ENCODE measurements at regions not wholly inside any gene's neighbourhood (a gene's known extent, or its start where the extent isn't known, plus 50 kb on each side); places are given as distances from the start of the nearest gene placed in this dataset.

DNA sequence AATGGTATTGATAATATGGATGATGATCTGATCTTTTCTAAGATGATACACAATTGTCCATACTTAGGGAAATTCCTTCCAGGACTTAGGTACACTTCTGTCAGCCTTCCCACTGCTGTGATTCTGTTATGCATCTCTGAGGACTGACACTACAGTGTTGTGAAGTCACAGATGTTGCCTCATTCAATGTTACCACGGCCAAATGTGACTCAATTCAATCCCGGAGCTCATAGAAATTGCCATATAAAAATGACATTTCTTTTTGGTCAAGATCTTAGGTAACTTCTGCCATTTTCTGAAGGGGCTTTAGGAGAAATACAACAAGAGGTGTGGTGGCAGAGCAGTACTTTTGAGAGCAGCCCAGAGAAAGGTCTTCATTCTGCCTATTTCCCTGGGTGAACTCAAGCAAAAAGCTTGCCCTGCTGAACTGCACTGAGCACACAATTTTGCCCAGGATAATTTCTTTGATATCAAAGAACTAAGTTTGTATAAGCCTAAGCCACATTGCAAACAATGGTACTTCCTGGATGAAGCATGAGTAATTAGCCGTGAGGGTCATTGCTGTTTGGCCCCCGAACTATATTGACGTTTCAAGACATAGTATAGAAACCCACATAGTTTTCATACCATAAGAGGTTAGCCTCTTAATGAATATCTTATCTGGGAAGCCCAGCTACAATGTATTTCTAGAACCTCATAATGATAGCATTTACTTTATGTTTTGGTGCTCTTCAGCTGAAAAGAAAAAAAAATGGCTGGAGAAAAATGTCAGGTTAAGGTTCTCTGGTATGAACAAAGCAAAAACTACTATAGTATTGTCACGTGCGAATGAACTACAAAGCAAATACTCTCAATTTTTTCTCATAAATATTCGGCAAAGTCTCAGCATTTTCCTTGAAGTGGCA lies 437.4 kb downstream of the MEIS1 start:
- FAIRE-seq = no peak
- TF ChIP-seq POLR2A (IDR thresholded peaks at IDR 0.05; ENCODE audit: low read depth, low read length) = no peak

DNA sequence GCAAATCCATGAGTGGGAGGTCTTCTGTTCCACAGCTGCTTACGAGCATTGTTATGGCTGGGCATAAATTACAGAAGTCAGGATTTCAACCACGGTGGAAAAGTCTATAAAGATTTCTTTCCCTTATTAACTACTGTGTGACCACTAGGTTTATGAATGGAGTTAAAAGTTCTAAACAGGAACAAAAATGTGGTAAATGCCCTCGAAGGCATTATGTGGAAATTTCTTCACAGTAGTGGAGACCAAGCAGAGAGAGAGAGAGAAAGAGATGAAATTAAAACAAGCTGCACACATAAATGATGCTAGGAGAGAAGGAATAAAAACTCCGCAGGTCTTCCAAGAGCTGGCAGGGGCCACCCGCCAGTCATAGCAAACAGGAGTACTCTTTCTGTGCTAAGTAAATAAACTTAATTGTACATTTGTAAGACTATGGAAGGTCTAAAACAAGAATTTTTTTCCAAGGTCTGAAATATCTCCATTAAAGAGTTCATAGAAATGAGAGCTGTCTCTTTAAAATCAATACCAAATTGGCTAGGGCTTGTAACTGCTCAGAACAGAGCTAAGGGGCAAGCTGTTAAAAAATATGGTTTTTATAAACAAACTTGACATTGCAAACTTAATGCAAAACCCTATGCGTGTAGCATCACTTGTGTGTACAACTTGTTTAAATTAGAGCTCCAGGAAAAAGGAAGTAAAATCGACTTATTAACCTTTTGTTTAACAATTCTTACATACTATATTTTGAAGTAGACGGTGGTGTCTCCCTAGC lies 438.2 kb downstream of the MEIS1 start:
- no peak for TF ChIP-seq POLR2A (IDR thresholded peaks at IDR 0.05; ENCODE audit: low read depth, low read length)
- no peak for DNase-seq (ENCODE audit: insufficient read length, low spot score)
- FAIRE-seq = no peak

More for the DNA sequence above, 437.4 kb downstream of the MEIS1 start:
- DNase-seq (ENCODE audit: insufficient read length, low spot score) = no peak

DNA sequence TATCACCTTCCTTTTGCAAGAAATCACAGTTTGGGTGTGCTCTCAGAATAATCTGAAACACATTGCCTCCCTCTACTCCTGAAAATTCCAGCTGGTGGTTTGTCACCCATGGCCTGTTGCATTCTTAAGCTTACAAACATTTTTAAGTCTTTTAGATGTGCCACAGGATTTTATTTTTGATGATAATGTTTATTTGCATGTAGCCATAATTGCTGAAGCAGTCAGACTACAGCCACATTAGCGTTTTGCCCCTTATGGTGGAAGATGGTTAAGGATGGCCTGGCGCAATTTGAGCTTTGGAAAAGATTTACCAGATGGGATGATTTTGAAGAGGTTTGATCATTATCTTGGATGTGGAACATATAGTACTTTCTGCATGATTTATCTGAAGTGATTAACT lies 439.5 kb downstream of the MEIS1 start:
- no peak for TF ChIP-seq POLR2A (IDR thresholded peaks at IDR 0.05; ENCODE audit: low read depth, low read length)
- FAIRE-seq (no peak), DNase-seq (ENCODE audit: insufficient read length, low spot score) (no peak)

DNA sequence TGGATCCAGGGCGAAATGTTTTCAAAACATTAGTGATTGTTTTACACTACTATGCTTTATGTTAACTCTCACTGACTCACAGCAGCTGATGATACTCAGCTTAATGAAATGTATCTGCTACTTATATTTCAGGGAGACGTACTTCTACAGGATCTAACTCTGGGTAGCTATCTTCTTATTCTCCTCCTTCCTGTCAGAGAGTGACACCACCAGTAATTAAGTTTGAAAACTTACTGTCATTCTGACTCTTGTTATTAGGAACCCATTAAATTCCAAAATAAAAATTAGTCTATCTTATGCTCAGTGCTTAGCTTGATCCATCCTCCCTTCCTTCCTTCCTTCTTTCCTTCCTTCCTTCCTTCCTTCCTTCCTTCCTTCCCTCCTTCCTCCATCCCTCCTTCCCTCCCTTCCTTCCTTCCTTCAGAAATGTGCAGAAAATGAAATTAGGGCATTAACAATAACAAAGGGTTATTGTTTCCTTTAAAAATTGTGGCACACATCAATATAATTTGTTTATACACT lies 441.1 kb downstream of the MEIS1 start:
- TF ChIP-seq POLR2A (IDR thresholded peaks at IDR 0.05; ENCODE audit: low read depth, low read length) = no peak
- no peak for DNase-seq (ENCODE audit: insufficient read length, low spot score)
- no peak for FAIRE-seq

DNA sequence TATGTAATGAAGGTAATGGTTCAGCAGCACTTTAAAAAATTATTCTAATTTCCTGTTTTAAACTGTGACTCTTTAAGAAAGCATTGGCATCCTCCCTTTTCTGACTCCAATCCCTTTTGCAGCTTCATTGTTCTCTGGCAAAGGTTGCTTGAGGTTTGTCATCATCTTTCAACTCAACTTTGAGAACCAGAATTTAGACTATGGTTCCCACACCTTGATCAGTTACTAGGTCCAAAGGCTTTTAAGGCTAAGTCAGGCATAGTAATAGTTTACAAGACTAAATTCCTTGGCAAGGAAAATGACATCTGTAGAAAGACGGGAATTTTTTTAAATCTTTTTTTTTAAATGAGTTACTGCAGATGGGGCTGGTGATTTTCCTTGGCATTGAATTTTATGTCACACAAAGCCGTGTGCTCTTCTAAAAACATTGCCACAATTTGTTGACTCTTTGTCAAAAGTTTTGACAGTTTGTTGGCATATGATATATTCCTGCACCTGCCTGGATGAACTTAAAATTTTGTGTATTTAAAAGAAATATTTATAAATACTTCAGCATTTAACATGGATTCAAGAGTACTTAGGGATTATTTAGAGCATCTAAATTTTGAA lies 451.0 kb downstream of the MEIS1 start:
- FAIRE-seq (no peak), DNase-seq (ENCODE audit: insufficient read length, low spot score) (no peak)
- TF ChIP-seq POLR2A (IDR thresholded peaks at IDR 0.05; ENCODE audit: low read depth, low read length) = no peak

DNA sequence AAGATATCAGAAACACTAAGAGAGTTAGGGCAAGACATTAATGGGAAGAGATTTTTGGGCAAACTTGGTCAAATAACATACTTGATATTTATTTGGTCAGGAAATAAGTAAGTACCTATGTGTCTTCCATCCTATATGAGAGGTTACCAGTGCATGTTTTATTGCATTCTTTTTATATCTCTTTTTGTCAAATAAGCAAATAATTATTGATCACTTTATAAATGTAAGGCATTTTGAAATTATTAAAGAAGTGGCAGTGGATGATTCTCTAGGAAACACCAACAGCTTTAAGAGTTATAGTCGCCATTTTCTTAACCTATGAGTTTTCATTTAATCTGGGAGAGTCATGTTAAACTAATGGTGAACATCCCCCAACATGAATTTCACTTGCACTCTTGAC lies 453.3 kb downstream of the MEIS1 start:
- no peak for FAIRE-seq
- no peak for TF ChIP-seq POLR2A (IDR thresholded peaks at IDR 0.05; ENCODE audit: low read depth, low read length)
- DNase-seq (ENCODE audit: insufficient read length, low spot score) = no peak

DNA sequence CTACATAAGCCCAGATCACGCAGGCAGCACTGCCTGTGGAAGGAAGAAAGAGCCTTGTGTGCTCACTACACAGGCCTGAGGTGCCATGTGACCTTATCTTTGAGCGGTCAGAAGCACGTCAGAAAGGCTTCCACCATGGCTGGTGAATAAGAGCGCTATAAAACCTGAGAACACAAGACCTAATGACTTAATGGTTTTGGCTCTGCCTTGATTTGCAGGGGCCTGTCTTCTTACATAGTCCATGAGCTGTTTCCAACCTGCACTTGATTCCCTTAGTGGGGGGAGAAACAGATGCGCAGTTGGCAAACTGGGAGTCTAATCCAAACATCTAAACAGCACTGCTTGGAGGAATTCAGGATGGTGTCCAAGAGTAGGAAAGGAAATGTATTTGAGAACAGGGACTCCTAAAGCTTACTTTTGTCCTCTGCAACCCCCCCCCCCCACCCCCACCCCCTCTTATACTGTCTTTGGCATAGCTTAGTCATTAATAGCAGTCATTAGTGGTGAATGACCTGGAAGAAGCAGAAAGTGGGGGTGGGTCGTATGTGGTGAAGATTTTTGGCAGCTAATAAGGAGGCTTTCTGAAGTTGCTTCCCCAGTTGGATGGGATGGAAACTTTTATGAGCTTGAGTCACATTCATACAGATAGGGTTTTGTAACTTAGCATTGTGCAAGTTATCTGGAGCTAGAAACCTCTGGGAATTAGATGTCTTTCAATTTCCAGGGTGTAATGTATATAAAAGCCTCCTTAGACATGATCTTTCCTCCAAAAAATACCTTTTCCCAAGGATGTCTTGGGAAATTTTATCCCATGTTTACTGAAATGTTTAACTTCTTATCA lies 454.1 kb downstream of the MEIS1 start:
- DNase-seq (ENCODE audit: insufficient read length, low spot score) (no peak), FAIRE-seq (no peak)
- no peak for TF ChIP-seq POLR2A (IDR thresholded peaks at IDR 0.05; ENCODE audit: low read depth, low read length)

DNA sequence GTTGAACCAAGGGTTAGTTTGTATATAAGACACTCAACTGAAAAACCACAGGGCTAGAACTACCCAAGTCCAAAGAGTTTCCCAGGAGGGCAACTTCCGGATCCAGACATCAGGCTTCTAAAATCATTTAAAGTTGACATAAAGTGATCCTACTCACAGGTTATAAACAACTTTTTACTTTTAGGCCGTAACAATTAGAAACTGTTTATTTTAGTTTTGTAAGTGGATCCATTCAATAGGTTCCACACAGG lies 454.6 kb downstream of the MEIS1 start:
- DNase-seq (ENCODE audit: insufficient read length, low spot score) = no peak

DNA sequence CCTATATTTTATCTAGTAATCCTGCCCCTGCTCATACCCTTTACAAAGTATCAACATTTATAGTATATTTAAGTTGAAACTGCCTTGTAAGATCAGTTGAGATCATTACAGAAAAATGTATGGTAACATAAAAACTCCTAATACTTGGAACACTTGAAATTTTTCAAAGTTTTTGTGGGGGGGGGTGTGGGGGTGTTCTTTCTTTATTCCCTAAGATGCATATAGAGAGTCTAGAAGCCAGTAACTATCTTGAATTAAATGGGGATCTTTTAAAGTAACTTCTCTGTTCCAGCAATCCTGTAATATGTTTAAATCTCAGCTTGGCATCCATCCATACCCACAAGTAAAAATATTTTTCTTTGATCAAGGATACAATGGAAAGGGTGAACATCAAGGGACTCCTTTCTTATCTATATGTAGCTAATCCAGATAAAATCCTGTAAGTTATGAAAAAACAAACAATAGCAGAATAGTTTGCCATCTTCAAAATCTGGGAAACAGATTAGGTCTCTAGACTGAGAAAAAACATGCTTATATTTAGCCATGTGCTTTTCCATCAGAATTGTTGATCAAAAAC lies 455.3 kb downstream of the MEIS1 start:
- TF ChIP-seq POLR2A (IDR thresholded peaks at IDR 0.05; ENCODE audit: low read depth, low read length) = no peak
- no peak for DNase-seq (ENCODE audit: insufficient read length, low spot score)
- FAIRE-seq = no peak

More for the DNA sequence above, 454.6 kb downstream of the MEIS1 start:
- no peak for FAIRE-seq
- no peak for TF ChIP-seq POLR2A (IDR thresholded peaks at IDR 0.05; ENCODE audit: low read depth, low read length)

DNA sequence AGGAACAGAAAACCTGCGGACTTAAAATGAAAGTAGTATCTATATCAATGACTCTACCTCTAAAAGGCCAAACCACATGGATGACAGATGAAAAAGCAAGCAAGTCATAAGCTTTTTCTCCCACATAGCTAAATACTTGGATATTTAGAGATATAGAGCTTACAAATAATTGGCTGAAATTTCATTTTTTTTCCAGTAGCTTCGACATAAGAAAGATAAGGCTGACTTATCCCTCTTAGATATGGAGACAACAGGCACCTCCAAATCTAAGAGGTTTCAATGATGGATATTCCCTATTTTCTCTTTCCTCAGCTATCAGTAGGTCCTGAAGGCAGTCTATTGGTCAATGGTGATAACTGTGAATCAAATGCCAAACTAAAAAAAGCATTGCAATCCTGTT lies 460.3 kb downstream of the MEIS1 start:
- no peak for FAIRE-seq
- no peak for DNase-seq (ENCODE audit: insufficient read length, low spot score)
- no peak for TF ChIP-seq POLR2A (IDR thresholded peaks at IDR 0.05; ENCODE audit: low read depth, low read length)

DNA sequence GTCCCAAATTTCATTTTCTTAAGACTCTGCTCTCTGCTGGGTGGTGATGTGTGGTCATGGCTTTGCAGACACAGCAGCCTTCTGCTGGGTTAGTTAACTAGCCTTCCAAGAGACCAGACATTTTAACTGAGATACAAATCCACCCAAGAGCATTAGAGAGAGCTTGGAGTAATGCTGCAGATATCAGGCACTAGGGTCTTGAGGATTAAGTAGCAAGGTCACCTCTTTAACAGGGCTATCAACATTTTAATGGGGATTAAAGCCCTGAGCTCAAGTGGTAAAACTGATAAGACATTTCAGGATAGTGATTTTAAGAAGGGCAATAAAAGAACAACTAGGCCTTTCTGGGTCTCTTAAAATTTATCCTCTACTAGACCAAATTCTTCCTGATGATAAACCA lies 461.2 kb downstream of the MEIS1 start:
- DNase-seq (ENCODE audit: insufficient read length, low spot score) (no peak), FAIRE-seq (no peak)
- no peak for TF ChIP-seq POLR2A (IDR thresholded peaks at IDR 0.05; ENCODE audit: low read depth, low read length)

DNA sequence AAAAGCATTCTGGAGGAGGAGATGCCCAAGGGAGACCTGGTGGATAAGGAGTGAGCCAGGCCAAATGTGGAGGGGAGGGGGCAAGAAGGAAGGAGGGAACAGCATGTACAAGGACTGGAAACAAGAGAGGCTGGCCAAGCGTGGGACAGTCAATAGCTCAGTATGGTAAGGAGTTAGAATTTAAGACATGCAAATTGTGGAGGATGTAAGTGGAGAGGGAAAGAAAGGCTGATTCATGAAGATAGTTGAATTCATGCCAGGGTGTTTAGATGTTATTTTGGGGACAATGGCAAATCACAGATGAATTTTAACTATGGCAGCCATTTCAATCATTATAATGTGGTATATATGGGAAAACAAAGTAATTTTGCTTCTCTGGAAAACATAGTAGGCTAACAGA lies 462.3 kb downstream of the MEIS1 start:
- DNase-seq (ENCODE audit: insufficient read length, low spot score) (no peak), FAIRE-seq (no peak)
- TF ChIP-seq POLR2A (IDR thresholded peaks at IDR 0.05; ENCODE audit: low read depth, low read length) = no peak

DNA sequence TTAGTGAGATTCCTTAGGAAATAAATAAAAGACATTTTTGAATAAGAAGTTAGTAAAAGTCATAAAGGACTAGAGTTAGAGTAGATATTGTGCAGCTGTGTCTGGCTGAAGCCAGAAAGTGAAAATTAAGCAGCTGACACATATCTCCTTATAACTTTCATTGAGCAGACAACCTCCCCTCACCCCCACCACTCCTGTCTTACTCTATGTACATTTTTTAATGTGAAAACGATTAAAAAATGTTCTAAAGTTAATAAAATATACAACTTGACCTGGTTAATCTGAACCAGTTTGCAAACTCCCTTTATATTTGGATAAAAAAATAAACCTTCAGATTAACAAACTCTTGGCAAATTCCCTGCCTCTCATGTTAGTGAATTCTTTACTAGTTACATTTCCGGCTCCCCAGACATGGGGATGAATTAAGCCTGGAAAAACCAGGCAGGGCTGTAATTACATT lies 462.8 kb downstream of the MEIS1 start:
- no peak for TF ChIP-seq POLR2A (IDR thresholded peaks at IDR 0.05; ENCODE audit: low read depth, low read length)
- FAIRE-seq = no peak
- DNase-seq (ENCODE audit: insufficient read length, low spot score) = no peak

All from H54 (cell line).